ENCODE measurements at regions not wholly inside any gene's neighbourhood (a gene's known extent, or its start where the extent isn't known, plus 50 kb on each side); places are given as distances from the start of the nearest gene placed in this dataset.

DNA sequence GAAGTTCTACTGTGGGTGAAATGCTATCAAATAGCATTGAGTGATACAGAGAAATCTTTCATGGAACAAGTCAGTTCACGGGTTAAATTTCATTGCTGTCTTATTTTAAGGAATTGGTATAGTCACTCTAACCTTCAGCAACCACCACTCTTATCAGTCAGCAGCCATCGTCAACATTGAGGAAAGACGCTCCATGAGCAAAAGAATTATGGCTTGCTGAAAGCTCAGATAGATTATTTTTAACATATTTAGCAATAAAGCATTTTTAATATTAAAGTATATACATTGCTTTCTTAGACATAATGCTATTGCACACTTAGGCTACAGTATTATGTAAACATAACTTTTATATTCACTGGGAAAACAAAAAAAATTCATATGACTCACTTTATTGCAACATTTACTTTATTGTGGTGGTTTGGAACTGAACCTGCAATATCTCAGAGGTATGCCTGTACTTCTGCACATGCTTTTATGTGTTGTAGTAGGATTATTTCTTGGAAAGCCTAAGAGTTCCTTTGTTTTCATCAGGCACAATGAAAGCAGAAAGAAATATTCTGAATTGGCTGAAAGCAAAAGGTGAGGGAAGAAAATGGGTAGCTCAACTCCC lies 586.7 kb downstream of the GBA3 start:
- DNase-seq, result no peak
- H3K36me3 ChIP-seq (replicated peaks; ENCODE audit: insufficient read depth, low read length), result no peaks in the 10 kb centered on the region
- no peaks in the 10 kb centered on the region for H3K27me3 ChIP-seq (replicated peaks; ENCODE audit: insufficient read depth, low read length)

GRCh38 chr4:23278845-23279244 lies 586.1 kb downstream of the GBA3 start:
- Histone ChIP-seq H3K9ac (ENCODE audit: low read length) (no peak overlapping the region), H3K27me3 (replicated peaks; ENCODE audit: insufficient read depth, low read length) (no peaks in the 10 kb centered on the region), H3K9me3 (replicated peaks; ENCODE audit: insufficient read depth, low read length) (no peaks in the 10 kb centered on the region), H4K20me1 (ENCODE audit: insufficient read depth, low read length) (no peaks in the 10 kb centered on the region), H3K9me2 (replicated peaks; ENCODE audit: insufficient read depth, low read length) (no peaks in the 10 kb centered on the region), H3K4me3 (ENCODE audit: low read length) (no peak overlapping the region), H3K4me2 (ENCODE audit: low read depth, low read length) (no peak overlapping the region), H3K27ac (ENCODE audit: low read length) (no peak overlapping the region), H2AFZ (ENCODE audit: low read length) (no peak overlapping the region), H3K4me1 (ENCODE audit: low read length) (peaks cover 10% of the 10 kb centered on the region; the same call in 1 of the 2 replicates), H3K36me3 (replicated peaks; ENCODE audit: insufficient read depth, low read length) (no peaks in the 10 kb centered on the region), H3K79me2 (ENCODE audit: low read length) (no peaks in the 10 kb centered on the region), H3F3A (ENCODE audit: insufficient read depth, low read length) (no peaks in the 10 kb centered on the region)
- no peak for TF ChIP-seq EZH2 (optimal IDR thresholded peaks at IDR 0.05; ENCODE audit: low read depth, low read length)
- no peak for TF ChIP-seq CTCF (IDR thresholded peaks at IDR 0.05; ENCODE audit: low read length)
- DNase-seq, result no peak

More for the DNA sequence above, 586.7 kb downstream of the GBA3 start:
- Histone ChIP-seq H3K4me2 (ENCODE audit: low read depth, low read length) (no peak overlapping the region), H3K79me2 (ENCODE audit: low read length) (no peaks in the 10 kb centered on the region), H3K27ac (ENCODE audit: low read length) (no peak overlapping the region), H3K4me3 (ENCODE audit: low read length) (no peak overlapping the region), H3K4me1 (ENCODE audit: low read length) (peaks cover 10% of the 10 kb centered on the region; the same call in 1 of the 2 replicates), H3K9me2 (replicated peaks; ENCODE audit: insufficient read depth, low read length) (no peaks in the 10 kb centered on the region), H4K20me1 (ENCODE audit: insufficient read depth, low read length) (no peaks in the 10 kb centered on the region), H3K9me3 (replicated peaks; ENCODE audit: insufficient read depth, low read length) (no peaks in the 10 kb centered on the region), H3F3A (ENCODE audit: insufficient read depth, low read length) (no peaks in the 10 kb centered on the region), H3K9ac (ENCODE audit: low read length) (no peak overlapping the region), H2AFZ (ENCODE audit: low read length) (no peak overlapping the region)
- TF ChIP-seq EZH2phosphoT487 (IDR thresholded peaks at IDR 0.05; ENCODE audit: low read length) (no peak), CTCF (IDR thresholded peaks at IDR 0.05; ENCODE audit: low read length) (no peak), EZH2 (optimal IDR thresholded peaks at IDR 0.05; ENCODE audit: low read depth, low read length) (no peak)

- Histone ChIP-seq H3K4me3 (ENCODE audit: low read length) (no peak overlapping the region; the same call in 1 of the 2 replicates), H3F3A (ENCODE audit: insufficient read depth, low read length) (no peaks in the 10 kb centered on the region), H3K9me3 (replicated peaks; ENCODE audit: insufficient read depth, low read length) (no peaks in the 10 kb centered on the region), H3K27ac (ENCODE audit: low read length) (0 out of 2 replicates have a peak overlapping the region, but pooled peaks have one; percentile 15), H3K4me2 (ENCODE audit: low read depth, low read length) (peak overlapping the region; percentile 28), H3K9ac (ENCODE audit: low read length) (no peak overlapping the region), H3K27me3 (replicated peaks; ENCODE audit: insufficient read depth, low read length) (no peaks in the 10 kb centered on the region), H3K36me3 (replicated peaks; ENCODE audit: insufficient read depth, low read length) (no peaks in the 10 kb centered on the region), H3K4me1 (ENCODE audit: low read length) (peaks cover 10% of the 10 kb centered on the region; the same call in 1 of the 2 replicates), H2AFZ (ENCODE audit: low read length) (0 out of 2 replicates have a peak overlapping the region, but pooled peaks have one; percentile 3), H3K79me2 (ENCODE audit: low read length) (no peaks in the 10 kb centered on the region), H4K20me1 (ENCODE audit: insufficient read depth, low read length) (no peaks in the 10 kb centered on the region), H3K9me2 (replicated peaks; ENCODE audit: insufficient read depth, low read length) (no peaks in the 10 kb centered on the region)
- DNase-seq, result peak; percentile 71
- TF ChIP-seq CTCF (IDR thresholded peaks at IDR 0.05; ENCODE audit: low read length) (no peak), EZH2 (optimal IDR thresholded peaks at IDR 0.05; ENCODE audit: low read depth, low read length) (no peak), EZH2phosphoT487 (IDR thresholded peaks at IDR 0.05; ENCODE audit: low read length) (no peak)
These were observed 583.3 kb downstream of the GBA3 start for GRCh38 chr4:23276076-23276475.
